ENCODE measurements at regions not wholly inside any gene's neighbourhood (a gene's known extent, or its start where the extent isn't known, plus 50 kb on each side); places are given as distances from the start of the nearest gene placed in this dataset.

- no peaks in the 10 kb centered on the region for H3K36me3 ChIP-seq (ENCODE audit: control insufficient read depth, insufficient read depth, low read length)
- no peak for DNase-seq (ENCODE audit: extremely low read depth, insufficient read length)
- no peaks in the 10 kb centered on the region for H3K27me3 ChIP-seq (replicated peaks; ENCODE audit: control insufficient read depth, insufficient read depth, low read length)
- H3K4me3 ChIP-seq (replicated peaks; ENCODE audit: low read depth, low read length) = no peak overlapping the region
- TF ChIP-seq, protein P1, sequence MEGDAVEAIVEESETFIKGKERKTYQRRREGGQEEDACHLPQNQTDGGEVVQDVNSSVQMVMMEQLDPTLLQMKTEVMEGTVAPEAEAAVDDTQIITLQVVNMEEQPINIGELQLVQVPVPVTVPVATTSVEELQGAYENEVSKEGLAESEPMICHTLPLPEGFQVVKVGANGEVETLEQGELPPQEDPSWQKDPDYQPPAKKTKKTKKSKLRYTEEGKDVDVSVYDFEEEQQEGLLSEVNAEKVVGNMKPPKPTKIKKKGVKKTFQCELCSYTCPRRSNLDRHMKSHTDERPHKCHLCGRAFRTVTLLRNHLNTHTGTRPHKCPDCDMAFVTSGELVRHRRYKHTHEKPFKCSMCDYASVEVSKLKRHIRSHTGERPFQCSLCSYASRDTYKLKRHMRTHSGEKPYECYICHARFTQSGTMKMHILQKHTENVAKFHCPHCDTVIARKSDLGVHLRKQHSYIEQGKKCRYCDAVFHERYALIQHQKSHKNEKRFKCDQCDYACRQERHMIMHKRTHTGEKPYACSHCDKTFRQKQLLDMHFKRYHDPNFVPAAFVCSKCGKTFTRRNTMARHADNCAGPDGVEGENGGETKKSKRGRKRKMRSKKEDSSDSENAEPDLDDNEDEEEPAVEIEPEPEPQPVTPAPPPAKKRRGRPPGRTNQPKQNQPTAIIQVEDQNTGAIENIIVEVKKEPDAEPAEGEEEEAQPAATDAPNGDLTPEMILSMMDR (IDR thresholded peaks at IDR 0.05; ENCODE audit: insufficient read depth, low read length, poor library complexity, severe bottlenecking) = no peak
Observed at GRCh38 chr18:51540562-51540961, 343.1 kb upstream of the MEX3C start.

GRCh38 chr18:51541230-51541629 lies 343.7 kb upstream of the MEX3C start:
- TF ChIP-seq, protein P1 (IDR thresholded peaks at IDR 0.05; ENCODE audit: insufficient read depth, low read length, poor library complexity, severe bottlenecking) = no peak
- no peak for DNase-seq (ENCODE audit: extremely low read depth, insufficient read length)
- Histone ChIP-seq H3K36me3 (ENCODE audit: control insufficient read depth, insufficient read depth, low read length) (no peaks in the 10 kb centered on the region), H3K27me3 (replicated peaks; ENCODE audit: control insufficient read depth, insufficient read depth, low read length) (no peaks in the 10 kb centered on the region), H3K4me3 (replicated peaks; ENCODE audit: low read depth, low read length) (no peak overlapping the region)

- Histone ChIP-seq H3K27me3 (replicated peaks; ENCODE audit: control insufficient read depth, insufficient read depth, low read length) (no peaks in the 10 kb centered on the region), H3K36me3 (ENCODE audit: control insufficient read depth, insufficient read depth, low read length) (no peaks in the 10 kb centered on the region), H3K4me3 (replicated peaks; ENCODE audit: low read depth, low read length) (no peak overlapping the region)
- TF ChIP-seq, protein P1 (IDR thresholded peaks at IDR 0.05; ENCODE audit: insufficient read depth, low read length, poor library complexity, severe bottlenecking) = no peak
- DNase-seq (ENCODE audit: extremely low read depth, insufficient read length) = no peak
Observed at GRCh38 chr18:51543658-51544155, 346.2 kb upstream of the MEX3C start.

DNA sequence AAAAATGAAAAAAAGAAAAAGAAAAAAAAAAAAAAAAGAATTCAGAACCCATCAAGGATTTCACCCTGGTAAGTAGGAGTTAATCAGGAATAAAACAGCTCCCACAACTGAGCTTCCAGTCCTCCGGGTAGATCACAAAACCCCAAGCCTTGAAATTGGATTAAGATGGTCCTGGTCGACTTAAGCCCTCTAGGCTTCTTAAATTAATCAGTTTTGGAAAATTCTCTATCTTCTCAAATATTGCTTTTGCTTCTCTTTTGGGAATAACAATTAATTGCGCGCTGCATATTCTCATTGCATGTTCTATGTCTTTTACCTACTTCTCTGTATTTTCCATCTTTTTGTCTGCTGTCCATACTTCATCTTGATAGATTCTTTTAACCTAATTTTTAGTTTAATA lies 348.0 kb upstream of the MEX3C start:
- no peaks in the 10 kb centered on the region for H3K36me3 ChIP-seq (ENCODE audit: control insufficient read depth, insufficient read depth, low read length)
- no peak for DNase-seq (ENCODE audit: extremely low read depth, insufficient read length)
- H3K4me3 ChIP-seq (replicated peaks; ENCODE audit: low read depth, low read length) = no peak overlapping the region
- no peaks in the 10 kb centered on the region for H3K27me3 ChIP-seq (replicated peaks; ENCODE audit: control insufficient read depth, insufficient read depth, low read length)
- TF ChIP-seq, protein P1 (IDR thresholded peaks at IDR 0.05; ENCODE audit: insufficient read depth, low read length, poor library complexity, severe bottlenecking) = no peak

DNA sequence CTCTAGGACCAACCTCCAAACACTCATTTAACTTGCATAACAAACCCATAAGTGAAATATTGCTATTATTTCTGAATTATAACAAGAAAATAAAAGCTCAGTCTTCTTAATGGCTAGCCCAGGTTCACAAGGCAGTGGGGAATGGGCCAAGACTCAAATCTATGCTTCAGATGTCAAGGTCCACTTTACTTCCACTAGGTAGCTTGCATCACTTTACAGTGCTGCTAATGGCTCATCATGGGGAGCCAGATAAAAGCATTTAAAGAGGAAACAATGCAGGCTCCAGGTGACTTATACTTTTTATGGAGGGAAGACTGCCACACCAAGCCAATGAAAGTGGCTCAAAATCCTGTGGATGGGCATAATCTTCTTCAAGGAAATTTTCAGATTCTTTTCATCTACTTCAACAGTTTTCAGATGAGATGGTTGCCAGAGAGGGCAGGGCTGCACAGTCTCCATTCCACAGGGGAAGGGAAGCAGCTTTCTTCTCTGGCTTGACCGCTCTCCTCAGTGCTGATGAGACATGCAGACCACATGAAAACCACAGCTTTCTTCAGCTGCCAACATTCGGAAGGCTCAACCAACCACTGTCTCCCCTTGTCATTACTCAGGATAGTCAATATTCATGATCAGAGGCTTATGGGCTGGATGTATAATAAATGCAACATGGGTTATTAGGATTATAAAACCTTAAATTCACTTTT lies 361.9 kb upstream of the MEX3C start:
- H3K27me3 ChIP-seq (replicated peaks; ENCODE audit: control insufficient read depth, insufficient read depth, low read length) = no peaks in the 10 kb centered on the region
- no peaks in the 10 kb centered on the region for H3K36me3 ChIP-seq (ENCODE audit: control insufficient read depth, insufficient read depth, low read length)
- no peak for DNase-seq (ENCODE audit: extremely low read depth, insufficient read length)
- no peak overlapping the region for H3K4me3 ChIP-seq (replicated peaks; ENCODE audit: low read depth, low read length)
- TF ChIP-seq, protein P1 (IDR thresholded peaks at IDR 0.05; ENCODE audit: insufficient read depth, low read length, poor library complexity, severe bottlenecking) = no peak

All from GM06990 (cell line).